ENCODE measurements at regions not wholly inside any gene's neighbourhood (a gene's known extent, or its start where the extent isn't known, plus 50 kb on each side); places are given as distances from the start of the nearest gene placed in this dataset.

DNA sequence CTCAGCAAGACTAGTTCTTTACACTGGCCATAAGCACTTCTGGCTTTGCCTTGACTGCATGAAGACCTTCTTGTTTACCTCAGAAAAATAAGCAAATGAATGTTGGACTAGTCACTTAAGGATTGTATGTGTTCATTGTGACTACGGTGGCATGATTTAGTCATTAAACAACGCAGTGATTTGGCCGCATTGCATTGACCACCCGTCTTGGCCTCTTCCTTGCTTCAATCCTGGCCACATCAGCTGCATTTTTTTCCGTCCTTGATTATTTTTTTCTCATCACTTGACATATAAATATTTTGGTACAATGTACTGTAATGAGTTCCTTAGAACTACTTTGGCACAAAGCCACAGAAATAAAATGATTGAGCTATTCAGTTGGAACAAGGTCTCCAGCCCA is 656.2 kb downstream of the RAB28 start:
- no peak overlapping the region for H3K27ac Mint-ChIP-seq
- no peaks in the 10 kb centered on the region for H3K4me1 Mint-ChIP-seq (ENCODE audit: low read depth)
- POLR2A ChIA-PET = no interaction called here
- H3K9me3 Mint-ChIP-seq (ENCODE audit: insufficient read depth) = no peaks in the 10 kb centered on the region
- CTCF ChIA-PET = no interaction called here
- ATAC-seq = no peak
- H3K4me3 Mint-ChIP-seq = no peak overlapping the region
- no peaks in the 10 kb centered on the region for H3K27me3 Mint-ChIP-seq (ENCODE audit: low read depth)
- no peak for DNase-seq
- H3K36me3 Mint-ChIP-seq (ENCODE audit: low read depth) = no peaks in the 10 kb centered on the region

DNA sequence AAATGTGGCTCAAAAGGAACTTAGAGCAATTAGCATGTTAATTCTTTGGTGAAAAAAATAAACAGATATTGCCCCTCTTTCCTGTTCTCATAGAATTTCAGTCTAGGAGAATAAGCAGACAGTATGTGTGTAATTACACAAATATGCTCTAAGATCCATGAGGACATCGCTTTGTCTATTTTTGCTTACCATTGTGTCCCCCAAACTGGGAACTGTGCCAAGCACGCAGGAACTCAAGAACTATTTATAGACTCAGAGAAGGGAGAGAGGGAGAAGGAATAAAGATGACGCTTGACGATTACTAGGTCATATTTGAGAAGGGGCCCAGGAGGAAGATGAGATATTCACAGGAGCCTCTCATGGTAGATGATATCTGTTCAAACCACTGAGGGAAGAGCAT is 692.6 kb downstream of the RAB28 start:
- ChIA-PET CTCF (no interaction called here), POLR2A (no interaction called here)
- H3K4me1 Mint-ChIP-seq (ENCODE audit: low read depth) = no peaks in the 10 kb centered on the region
- ATAC-seq = no peak
- no peak overlapping the region for H3K27ac Mint-ChIP-seq
- H3K36me3 Mint-ChIP-seq (ENCODE audit: low read depth) = no peaks in the 10 kb centered on the region
- no peak for DNase-seq
- no peak overlapping the region for H3K4me3 Mint-ChIP-seq
- no peaks in the 10 kb centered on the region for H3K27me3 Mint-ChIP-seq (ENCODE audit: low read depth)
- peaks cover 3% of the 10 kb centered on the region for H3K9me3 Mint-ChIP-seq (ENCODE audit: insufficient read depth)

DNA sequence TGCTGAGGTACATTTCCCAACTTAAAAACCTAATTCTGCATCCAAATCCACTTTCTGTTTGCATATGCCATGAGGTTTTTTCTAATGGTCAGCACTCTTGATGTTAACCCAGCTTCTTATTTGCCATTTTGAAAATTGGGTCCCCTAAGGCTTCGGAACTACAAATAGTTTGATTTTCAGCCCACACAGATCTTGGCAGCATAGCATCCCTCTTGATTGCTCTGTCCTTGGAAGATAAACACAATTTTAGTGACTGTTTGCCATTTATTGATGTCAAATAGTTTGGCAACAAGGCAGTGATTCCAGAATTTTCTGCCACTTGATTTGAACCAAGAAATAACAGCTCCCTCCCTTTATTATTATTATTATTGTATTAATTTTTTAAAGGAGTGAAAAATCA is 696.9 kb downstream of the RAB28 start:
- POLR2A ChIA-PET = no interaction called here
- H3K4me3 Mint-ChIP-seq = no peak overlapping the region
- H3K9me3 Mint-ChIP-seq (ENCODE audit: insufficient read depth) = peaks cover 3% of the 10 kb centered on the region
- DNase-seq (no peak), ATAC-seq (no peak)
- no peaks in the 10 kb centered on the region for H3K27me3 Mint-ChIP-seq (ENCODE audit: low read depth)
- no peak overlapping the region for H3K27ac Mint-ChIP-seq
- no peaks in the 10 kb centered on the region for H3K4me1 Mint-ChIP-seq (ENCODE audit: low read depth)
- CTCF ChIA-PET = no interaction called here
- H3K36me3 Mint-ChIP-seq (ENCODE audit: low read depth) = no peaks in the 10 kb centered on the region

DNA sequence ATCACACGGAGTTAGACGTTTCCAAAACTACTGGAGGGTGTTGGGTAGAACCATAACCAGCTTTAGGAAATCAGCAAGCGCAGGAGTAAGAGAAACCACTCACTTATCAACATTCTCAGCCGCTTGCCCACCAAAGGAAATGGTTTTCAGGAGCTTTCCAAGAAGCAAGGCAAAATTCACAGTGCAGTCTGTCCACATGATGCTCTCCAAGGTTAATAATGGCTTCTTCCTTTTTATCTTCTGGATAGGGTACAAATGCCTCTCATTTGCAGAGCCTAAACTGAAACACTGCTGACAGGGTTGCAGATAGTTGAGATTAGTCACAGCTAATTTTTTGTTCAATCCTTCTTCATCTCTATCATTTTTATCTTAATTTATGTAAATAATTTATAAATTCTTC is 705.4 kb downstream of the RAB28 start:
- ATAC-seq = no peak
- H3K4me3 Mint-ChIP-seq = no peak overlapping the region
- H3K27me3 Mint-ChIP-seq (ENCODE audit: low read depth) = no peaks in the 10 kb centered on the region
- no peaks in the 10 kb centered on the region for H3K36me3 Mint-ChIP-seq (ENCODE audit: low read depth)
- no peaks in the 10 kb centered on the region for H3K9me3 Mint-ChIP-seq (ENCODE audit: insufficient read depth)
- POLR2A ChIA-PET = no interaction called here
- DNase-seq = no peak
- CTCF ChIA-PET = no interaction called here
- H3K27ac Mint-ChIP-seq = no peak overlapping the region
- H3K4me1 Mint-ChIP-seq (ENCODE audit: low read depth) = no peaks in the 10 kb centered on the region

DNA sequence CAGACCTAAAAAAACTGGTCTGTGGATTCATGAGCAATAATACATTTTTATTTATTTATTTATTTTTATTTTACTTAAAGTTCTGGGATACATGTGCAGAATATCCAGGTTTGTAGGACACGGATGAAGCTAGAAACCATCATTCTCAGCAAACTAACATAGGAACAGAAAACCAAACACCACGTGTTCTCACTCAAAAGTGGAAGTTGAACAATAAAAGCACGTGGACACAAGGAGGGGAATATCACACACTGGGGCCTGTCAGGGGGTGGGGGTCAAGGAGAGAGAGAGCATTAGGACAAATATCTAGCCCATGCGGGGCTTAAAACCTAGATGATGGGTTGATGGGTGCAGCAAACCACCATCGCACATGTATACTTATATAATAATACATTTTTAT is 705.9 kb downstream of the RAB28 start:
- Mint-ChIP-seq H3K4me1 (ENCODE audit: low read depth) (no peaks in the 10 kb centered on the region), H3K36me3 (ENCODE audit: low read depth) (no peaks in the 10 kb centered on the region), H3K27ac (no peak overlapping the region), H3K4me3 (no peak overlapping the region), H3K9me3 (ENCODE audit: insufficient read depth) (no peaks in the 10 kb centered on the region), H3K27me3 (ENCODE audit: low read depth) (no peaks in the 10 kb centered on the region)
- DNase-seq = no peak
- POLR2A ChIA-PET = no interaction called here
- CTCF ChIA-PET = no interaction called here
- no peak for ATAC-seq

DNA sequence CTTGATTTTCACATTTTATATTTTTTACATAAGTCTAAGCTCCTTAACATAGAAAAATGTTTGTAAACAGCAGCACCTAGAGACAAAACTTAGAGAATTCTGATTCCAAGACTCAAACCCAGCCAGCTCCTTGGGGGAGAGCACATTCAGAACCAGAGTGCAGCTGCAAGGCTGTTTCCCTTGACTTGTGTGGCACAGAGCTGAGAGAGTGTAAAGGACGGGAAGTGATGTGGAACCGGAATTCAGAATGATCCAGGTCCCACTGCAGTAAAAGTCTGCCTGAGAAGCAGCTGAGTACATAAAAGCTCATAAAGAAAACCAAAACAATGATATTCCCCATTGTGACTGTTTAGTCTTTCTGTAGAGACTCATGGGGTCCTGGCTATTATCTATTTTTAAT is 713.8 kb downstream of the RAB28 start:
- H3K27me3 Mint-ChIP-seq (ENCODE audit: low read depth) = no peaks in the 10 kb centered on the region
- POLR2A ChIA-PET = no interaction called here
- no peaks in the 10 kb centered on the region for H3K9me3 Mint-ChIP-seq (ENCODE audit: insufficient read depth)
- H3K4me3 Mint-ChIP-seq = no peak overlapping the region
- DNase-seq (no peak), ATAC-seq (no peak)
- H3K36me3 Mint-ChIP-seq (ENCODE audit: low read depth) = no peaks in the 10 kb centered on the region
- CTCF ChIA-PET = no interaction called here
- H3K4me1 Mint-ChIP-seq (ENCODE audit: low read depth) = no peaks in the 10 kb centered on the region
- H3K27ac Mint-ChIP-seq = no peak overlapping the region

DNA sequence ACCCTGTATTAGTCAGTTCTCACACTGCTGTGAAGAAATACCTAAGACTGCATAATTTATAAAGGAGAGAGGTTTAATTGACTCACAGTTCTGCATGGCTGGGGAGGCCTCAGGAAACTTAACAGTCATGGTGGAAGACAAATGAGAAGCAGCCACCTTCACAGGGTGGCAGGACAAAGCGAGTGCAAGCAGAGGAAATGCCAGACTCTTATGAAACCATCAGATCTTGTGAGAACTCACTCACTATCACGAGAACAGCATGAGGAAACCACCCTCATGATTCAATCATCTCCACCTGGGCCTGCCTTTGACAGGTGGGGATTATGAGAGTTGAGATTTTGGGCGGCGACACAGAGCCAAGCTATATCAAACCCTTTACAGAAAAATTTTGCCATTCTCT is 722.4 kb downstream of the RAB28 start:
- Mint-ChIP-seq H3K27ac (no peak overlapping the region), H3K4me3 (no peak overlapping the region), H3K36me3 (ENCODE audit: low read depth) (no peaks in the 10 kb centered on the region), H3K9me3 (ENCODE audit: insufficient read depth) (no peaks in the 10 kb centered on the region), H3K4me1 (ENCODE audit: low read depth) (no peaks in the 10 kb centered on the region), H3K27me3 (ENCODE audit: low read depth) (no peaks in the 10 kb centered on the region)
- CTCF ChIA-PET = no interaction called here
- POLR2A ChIA-PET = no interaction called here
- DNase-seq (no peak), ATAC-seq (no peak)

DNA sequence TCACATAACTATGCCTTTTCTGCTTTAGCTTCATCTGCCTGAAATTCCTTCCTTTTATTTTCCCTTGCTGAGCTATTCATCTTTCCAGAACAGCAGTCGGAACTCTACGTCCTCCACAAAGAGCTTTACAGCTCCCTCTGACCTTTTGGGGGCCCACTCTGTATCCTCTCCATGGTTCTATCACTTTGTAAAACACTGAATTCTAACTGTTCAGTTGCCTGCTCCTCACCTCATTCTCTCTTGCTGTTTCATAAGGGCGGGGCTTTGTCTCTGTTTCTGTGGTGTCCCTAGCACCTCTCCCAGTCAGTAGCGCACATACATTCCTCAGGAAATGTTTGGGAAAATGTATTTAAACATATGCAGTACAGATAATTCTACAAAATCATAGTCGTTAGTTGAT is 737.0 kb downstream of the RAB28 start:
- Mint-ChIP-seq H3K9me3 (ENCODE audit: insufficient read depth) (no peaks in the 10 kb centered on the region), H3K36me3 (ENCODE audit: low read depth) (no peaks in the 10 kb centered on the region), H3K4me3 (no peak overlapping the region), H3K4me1 (ENCODE audit: low read depth) (no peaks in the 10 kb centered on the region), H3K27me3 (ENCODE audit: low read depth) (no peaks in the 10 kb centered on the region), H3K27ac (no peak overlapping the region)
- ChIA-PET POLR2A (no interaction called here), CTCF (no interaction called here)
- DNase-seq (no peak), ATAC-seq (no peak)

DNA sequence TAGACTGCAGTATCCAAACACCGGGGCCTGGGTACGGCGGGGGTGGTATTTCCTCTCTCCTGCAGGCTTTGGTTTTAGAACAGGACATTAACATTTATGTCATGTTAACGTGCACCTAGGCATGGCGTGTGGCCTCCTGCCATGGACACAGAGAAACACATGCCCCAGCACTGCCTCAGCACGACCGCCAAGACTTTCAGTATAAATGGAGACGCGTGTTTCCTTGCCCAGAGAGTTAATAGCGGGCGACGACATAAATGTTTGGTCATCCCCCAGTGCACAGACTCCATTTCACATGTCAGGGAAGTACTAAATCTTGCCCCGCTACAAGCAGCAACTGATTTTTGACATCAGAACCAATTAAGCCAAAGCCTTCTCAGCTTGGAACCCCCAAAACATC is 737.9 kb downstream of the RAB28 start:
- Mint-ChIP-seq H3K27me3 (ENCODE audit: low read depth) (no peaks in the 10 kb centered on the region), H3K36me3 (ENCODE audit: low read depth) (no peaks in the 10 kb centered on the region), H3K9me3 (ENCODE audit: insufficient read depth) (no peaks in the 10 kb centered on the region), H3K4me1 (ENCODE audit: low read depth) (no peaks in the 10 kb centered on the region), H3K27ac (no peak overlapping the region), H3K4me3 (no peak overlapping the region)
- ChIA-PET POLR2A (no interaction called here), CTCF (no interaction called here)
- ATAC-seq (no peak), DNase-seq (no peak)

DNA sequence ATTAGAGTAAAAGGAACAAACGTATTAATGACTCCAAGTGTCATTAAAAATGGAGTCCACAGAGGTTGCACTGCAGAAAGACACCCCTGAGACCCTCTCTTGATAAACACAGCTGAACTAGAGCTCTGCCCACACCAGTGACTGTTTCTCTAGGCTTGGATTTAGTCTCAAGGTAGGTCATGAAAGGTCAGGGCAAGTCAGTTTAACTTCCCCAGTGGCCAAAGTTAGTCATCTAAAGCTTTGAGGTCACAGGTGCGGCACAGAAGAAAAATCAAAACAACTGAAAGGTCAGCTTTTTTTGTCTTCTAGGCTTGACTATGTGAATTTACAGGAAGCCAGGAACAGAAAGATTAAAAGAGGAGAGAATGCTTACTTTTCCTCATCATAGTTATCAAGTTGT is 749.6 kb downstream of the RAB28 start:
- Mint-ChIP-seq H3K36me3 (ENCODE audit: low read depth) (no peaks in the 10 kb centered on the region), H3K9me3 (ENCODE audit: insufficient read depth) (no peaks in the 10 kb centered on the region), H3K27me3 (ENCODE audit: low read depth) (no peaks in the 10 kb centered on the region), H3K4me1 (ENCODE audit: low read depth) (no peaks in the 10 kb centered on the region), H3K4me3 (no peak overlapping the region), H3K27ac (no peak overlapping the region)
- ChIA-PET CTCF (no interaction called here), POLR2A (no interaction called here)
- no peak for ATAC-seq
- no peak for DNase-seq

DNA sequence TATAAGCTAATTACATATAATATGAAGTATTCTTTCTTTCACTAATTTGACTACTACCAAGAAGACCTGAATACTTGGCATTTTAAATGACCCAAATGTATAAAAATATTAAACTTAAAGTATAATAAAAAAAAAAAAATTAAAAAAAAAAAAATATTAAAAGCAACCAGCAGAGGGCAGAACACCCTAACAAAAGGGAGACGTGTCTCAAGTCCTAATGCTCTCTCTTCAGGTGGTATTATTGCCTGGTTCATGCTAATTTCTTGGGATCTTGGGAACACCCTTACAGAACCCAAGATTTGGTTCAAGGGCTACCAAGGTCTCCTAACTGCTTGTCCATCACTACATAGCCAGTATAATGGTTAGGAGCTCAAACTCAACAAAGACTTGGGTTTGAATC is 754.8 kb downstream of the RAB28 start:
- Mint-ChIP-seq H3K4me1 (ENCODE audit: low read depth) (no peaks in the 10 kb centered on the region), H3K9me3 (ENCODE audit: insufficient read depth) (no peaks in the 10 kb centered on the region), H3K27ac (no peak overlapping the region), H3K36me3 (ENCODE audit: low read depth) (no peaks in the 10 kb centered on the region), H3K4me3 (no peak overlapping the region), H3K27me3 (ENCODE audit: low read depth) (peaks cover 3% of the 10 kb centered on the region)
- DNase-seq = no peak
- ATAC-seq = no peak
- ChIA-PET CTCF (interaction anchor here (0.6 to 1.4 kb wide), 3 partner anchors 29 to 819 kb away, joined by 3 to 5 read pairs (median 3); no protein-coding TSS in a partner anchor), POLR2A (no interaction called here)

DNA sequence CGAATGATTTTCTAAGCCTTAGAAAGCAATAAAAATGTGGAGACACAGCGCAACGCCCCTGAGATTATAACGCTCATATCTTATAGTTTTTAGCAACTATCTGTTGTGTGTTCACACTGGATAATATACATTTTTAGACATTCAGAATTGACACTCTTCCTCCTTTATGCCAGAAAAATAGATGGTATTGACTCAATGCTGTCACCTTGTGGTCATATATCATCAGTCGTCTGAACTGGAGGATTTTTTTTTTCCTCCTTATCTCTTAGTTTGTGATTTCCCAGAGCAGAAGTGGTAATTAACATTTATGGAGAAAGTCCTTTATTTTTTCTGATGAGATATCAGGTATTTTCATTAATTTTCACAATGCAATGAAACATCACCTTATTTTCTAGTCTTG is 759.6 kb downstream of the RAB28 start:
- Mint-ChIP-seq H3K36me3 (ENCODE audit: low read depth) (no peaks in the 10 kb centered on the region), H3K4me3 (no peak overlapping the region), H3K4me1 (ENCODE audit: low read depth) (no peaks in the 10 kb centered on the region), H3K9me3 (ENCODE audit: insufficient read depth) (no peaks in the 10 kb centered on the region), H3K27me3 (ENCODE audit: low read depth) (peaks cover 7% of the 10 kb centered on the region), H3K27ac (no peak overlapping the region)
- POLR2A ChIA-PET = no interaction called here
- DNase-seq (no peak), ATAC-seq (no peak)
- CTCF ChIA-PET = no interaction called here

DNA sequence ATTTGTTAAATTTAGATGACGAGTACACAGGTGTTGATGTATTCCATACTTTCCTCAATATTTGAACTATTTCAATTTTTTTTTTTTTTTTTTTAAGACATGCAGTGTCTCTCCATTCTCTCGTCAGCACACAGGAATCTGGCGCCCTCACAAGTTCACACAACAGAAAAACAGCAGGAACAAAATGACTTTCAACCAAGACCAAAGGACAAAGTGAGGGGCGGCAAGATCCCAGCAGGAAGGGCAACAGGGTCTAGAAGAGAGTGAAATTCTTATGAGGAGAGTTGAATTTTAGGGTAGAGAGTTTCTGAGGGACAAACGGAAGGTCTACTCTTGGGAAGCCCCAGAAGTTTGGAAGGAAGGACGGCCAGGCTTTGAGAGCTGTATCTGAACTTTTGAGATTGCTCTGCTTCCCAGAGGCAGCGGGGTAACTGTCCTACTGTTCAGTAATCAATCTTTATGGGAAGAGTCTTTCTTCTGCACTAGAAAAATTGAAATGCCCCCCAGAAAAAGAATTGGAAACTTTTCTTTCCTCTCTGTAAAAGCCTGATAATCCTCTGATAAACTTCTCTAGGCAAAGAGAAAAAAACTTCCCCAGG is 760.2 kb downstream of the RAB28 start:
- ATAC-seq (no peak), DNase-seq (no peak)
- Mint-ChIP-seq H3K9me3 (ENCODE audit: insufficient read depth) (no peaks in the 10 kb centered on the region), H3K27ac (no peak overlapping the region), H3K4me1 (ENCODE audit: low read depth) (no peaks in the 10 kb centered on the region), H3K4me3 (no peak overlapping the region), H3K36me3 (ENCODE audit: low read depth) (no peaks in the 10 kb centered on the region), H3K27me3 (ENCODE audit: low read depth) (peaks cover 7% of the 10 kb centered on the region)
- CTCF ChIA-PET = no interaction called here
- POLR2A ChIA-PET = no interaction called here

All from activated CD8-positive, alpha-beta T cell treated with anti-CD3 and anti-CD28 coated beads, Interleukin-2, amount 10 ng/mL, durations not matched to agents 7 days and 5 days (primary cell).